GM12891 (cell line): ENCODE measurements at regions not wholly inside any gene's neighbourhood (a gene's known extent, or its start where the extent isn't known, plus 50 kb on each side); places are given as distances from the start of the nearest gene placed in this dataset.

Experiments used
- POLR2A ChIP-seq: IDR thresholded peaks from 2 replicates; pipeline ENCODE4 v1.6.1; 2011; ENCODE audit warnings: low read depth, low read length, control low read depth
- POLR2AphosphoS5 ChIP-seq: IDR thresholded peaks from 2 replicates; pipeline ENCODE4 v1.6.1; 2011; ENCODE audit warnings: low read depth, low read length, control low read depth
- SPI1 ChIP-seq: IDR thresholded peaks from 2 replicates; pipeline ENCODE4 v1.6.1; 2011; ENCODE audit warnings: low read depth, low read length, control low read depth
- TAF1 ChIP-seq: IDR thresholded peaks from 2 replicates; pipeline ENCODE4 v1.6.1; 2011; ENCODE audit warnings: low read depth, low read length, control low read depth

DNA sequence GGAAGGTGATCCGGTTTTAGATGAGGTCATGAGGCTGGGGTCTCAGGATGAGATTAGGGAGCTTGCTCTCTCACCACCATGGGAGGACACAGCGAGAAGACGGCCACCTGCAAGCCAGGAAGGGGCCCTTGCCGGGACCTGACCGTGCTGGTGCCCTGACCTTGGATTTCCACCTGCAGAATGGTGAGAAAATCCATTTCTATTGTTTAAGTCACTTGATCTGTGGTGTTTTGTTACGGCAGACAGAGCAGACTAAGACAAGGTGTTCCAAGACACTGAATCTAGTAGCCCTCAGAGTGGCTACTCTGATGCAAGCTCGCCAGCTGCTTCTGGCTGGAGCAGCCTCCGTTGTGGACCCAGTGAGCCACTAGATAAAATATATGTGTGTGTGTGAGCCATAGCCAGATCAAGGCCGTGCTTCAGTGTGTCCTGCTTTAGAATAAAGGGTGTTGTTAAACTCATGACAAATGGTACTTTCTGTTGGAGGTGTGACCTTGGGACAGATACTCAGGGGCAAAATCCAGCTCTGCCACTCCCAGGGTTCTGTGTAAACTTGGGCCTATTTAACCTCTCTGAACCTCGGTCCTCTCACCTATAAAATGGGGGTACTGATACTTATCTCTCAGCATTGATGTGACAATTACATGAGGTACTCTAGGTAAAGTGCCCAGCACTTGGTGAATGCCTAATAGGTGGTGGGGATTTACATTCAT, 67.9 kb upstream of the STX18 start:
- TF ChIP-seq POLR2A = no peak
- no peak for TF ChIP-seq POLR2AphosphoS5
- no peak for TF ChIP-seq SPI1
- no peak for TF ChIP-seq TAF1
